ENCODE measurements at regions not wholly inside any gene's neighbourhood (a gene's known extent, or its start where the extent isn't known, plus 50 kb on each side); places are given as distances from the start of the nearest gene placed in this dataset.

DNA sequence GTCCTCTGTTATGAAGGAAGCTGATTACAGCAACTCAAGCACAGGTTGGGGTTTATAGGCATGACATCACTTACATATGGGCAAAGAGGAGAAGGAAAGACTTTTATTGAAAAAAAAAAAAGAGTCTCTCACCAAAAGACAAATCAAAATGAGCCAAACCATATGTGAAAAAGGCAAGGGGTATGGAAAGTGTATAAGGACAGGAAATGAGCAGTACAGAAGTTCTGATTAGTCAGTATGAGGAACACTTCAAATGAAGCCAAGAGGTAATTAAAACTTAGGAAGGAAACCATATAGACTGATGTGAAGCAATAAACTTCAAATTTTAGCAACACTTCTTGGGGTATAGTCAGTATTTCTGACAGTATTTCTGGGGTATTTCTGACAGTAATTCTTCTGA, 1372.6 kb downstream of the CDH11 start:
- Histone ChIP-seq H3K79me2 (no peaks in the 10 kb centered on the region), H3K27me3 (no peaks in the 10 kb centered on the region), H4K20me1 (ENCODE audit: insufficient read depth, poor library complexity, severe bottlenecking) (no peaks in the 10 kb centered on the region), H3K27ac (no peak overlapping the region), H3K9me3 (ENCODE audit: low read depth) (no peaks in the 10 kb centered on the region), H3K4me3 (no peak overlapping the region), H2AFZ (no peak overlapping the region), H3K4me1 (ENCODE audit: insufficient read depth) (no peaks in the 10 kb centered on the region), H3K36me3 (replicated peaks; ENCODE audit: insufficient read depth, low read depth) (no peaks in the 10 kb centered on the region), H3K4me2 (no peak overlapping the region), H3K9me2 (replicated peaks; ENCODE audit: insufficient read depth) (no peaks in the 10 kb centered on the region)
- TF ChIP-seq EZH2phosphoT487 (IDR thresholded peaks at IDR 0.05; ENCODE audit: low read depth, severe bottlenecking, unreplicated experiment) (no peak), EZH2 (IDR thresholded peaks at IDR 0.05; ENCODE audit: borderline replicate concordance) (no peak)
- TF ChIP-seq, protein P1, sequence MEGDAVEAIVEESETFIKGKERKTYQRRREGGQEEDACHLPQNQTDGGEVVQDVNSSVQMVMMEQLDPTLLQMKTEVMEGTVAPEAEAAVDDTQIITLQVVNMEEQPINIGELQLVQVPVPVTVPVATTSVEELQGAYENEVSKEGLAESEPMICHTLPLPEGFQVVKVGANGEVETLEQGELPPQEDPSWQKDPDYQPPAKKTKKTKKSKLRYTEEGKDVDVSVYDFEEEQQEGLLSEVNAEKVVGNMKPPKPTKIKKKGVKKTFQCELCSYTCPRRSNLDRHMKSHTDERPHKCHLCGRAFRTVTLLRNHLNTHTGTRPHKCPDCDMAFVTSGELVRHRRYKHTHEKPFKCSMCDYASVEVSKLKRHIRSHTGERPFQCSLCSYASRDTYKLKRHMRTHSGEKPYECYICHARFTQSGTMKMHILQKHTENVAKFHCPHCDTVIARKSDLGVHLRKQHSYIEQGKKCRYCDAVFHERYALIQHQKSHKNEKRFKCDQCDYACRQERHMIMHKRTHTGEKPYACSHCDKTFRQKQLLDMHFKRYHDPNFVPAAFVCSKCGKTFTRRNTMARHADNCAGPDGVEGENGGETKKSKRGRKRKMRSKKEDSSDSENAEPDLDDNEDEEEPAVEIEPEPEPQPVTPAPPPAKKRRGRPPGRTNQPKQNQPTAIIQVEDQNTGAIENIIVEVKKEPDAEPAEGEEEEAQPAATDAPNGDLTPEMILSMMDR (IDR thresholded peaks at IDR 0.05; ENCODE audit: poor library complexity): no peak
- no peak for DNase-seq (ENCODE audit: low spot score)

DNA sequence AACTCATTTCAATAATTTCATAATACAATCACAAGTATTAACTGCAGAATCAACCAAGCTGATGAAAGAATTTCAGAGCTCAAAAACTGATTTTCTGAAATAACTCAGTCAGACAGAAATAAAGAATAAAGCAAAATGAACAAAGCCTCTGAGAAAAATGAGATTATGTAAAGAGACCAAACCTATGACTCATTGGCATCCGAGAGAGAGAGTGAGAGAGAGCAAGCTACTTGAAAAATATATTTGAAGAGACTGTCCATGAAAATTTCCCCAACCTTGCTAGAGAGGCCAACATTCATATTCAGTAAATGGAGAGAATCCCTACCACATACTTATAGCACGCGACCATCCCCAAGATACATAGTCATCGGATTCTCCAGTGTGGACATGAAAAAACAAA, 1376.4 kb downstream of the CDH11 start:
- DNase-seq (ENCODE audit: low spot score): no peak
- Histone ChIP-seq H3K9me2 (replicated peaks; ENCODE audit: insufficient read depth) (no peaks in the 10 kb centered on the region), H3K9me3 (ENCODE audit: low read depth) (no peaks in the 10 kb centered on the region), H3K79me2 (no peaks in the 10 kb centered on the region), H3K27ac (no peak overlapping the region), H3K4me3 (no peak overlapping the region), H4K20me1 (ENCODE audit: insufficient read depth, poor library complexity, severe bottlenecking) (no peaks in the 10 kb centered on the region), H3K4me1 (ENCODE audit: insufficient read depth) (no peaks in the 10 kb centered on the region), H2AFZ (no peak overlapping the region), H3K36me3 (replicated peaks; ENCODE audit: insufficient read depth, low read depth) (no peaks in the 10 kb centered on the region), H3K27me3 (no peaks in the 10 kb centered on the region), H3K4me2 (no peak overlapping the region)
- WGBS (ENCODE audit: low lambda C conversion rate, missing lambda C conversion rate): 94% methylated on average over 4 of the region's 4 CpGs
- TF ChIP-seq, protein P1 (IDR thresholded peaks at IDR 0.05; ENCODE audit: poor library complexity): no peak
- no peak for TF ChIP-seq EZH2 (IDR thresholded peaks at IDR 0.05; ENCODE audit: borderline replicate concordance)

DNA sequence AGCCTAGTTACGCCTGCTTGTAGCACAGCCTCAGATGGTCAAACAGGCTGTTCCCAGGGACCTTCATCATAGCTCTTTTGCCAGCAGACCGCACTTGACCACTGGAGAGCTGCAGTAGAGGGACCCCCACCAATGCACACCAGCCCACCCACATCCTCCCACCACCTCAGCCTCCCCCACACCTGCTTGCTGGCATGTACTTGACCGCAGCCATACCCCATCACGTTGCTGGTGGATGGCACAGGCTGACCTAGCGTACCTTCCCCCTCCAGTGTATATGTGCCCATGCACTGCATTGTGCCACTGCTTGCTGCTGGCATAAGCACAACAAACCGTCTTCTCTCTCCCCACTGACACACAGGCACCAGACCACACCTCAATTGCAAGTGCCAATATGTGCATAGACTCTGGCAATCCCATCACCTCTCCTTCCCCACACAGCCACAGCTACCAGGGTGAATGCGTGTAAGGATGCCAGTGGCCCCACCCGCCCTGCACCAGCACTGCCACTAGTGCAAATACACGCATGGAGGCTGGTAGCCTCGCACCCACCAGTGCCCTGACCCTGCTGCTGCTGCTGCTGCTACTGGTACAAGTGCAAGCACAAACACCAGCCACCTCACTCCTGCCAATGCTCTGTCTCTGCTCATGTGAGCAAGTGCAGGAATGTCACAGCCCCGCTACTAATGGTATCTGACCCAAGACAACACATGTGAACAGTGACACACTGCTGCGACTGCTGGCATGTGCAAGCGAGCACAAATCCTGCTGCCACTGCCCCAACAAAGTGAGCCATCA, 1377.6 kb downstream of the CDH11 start:
- no peak overlapping the region for H2AFZ ChIP-seq
- H3K4me3 ChIP-seq: no peak overlapping the region
- no peaks in the 10 kb centered on the region for H3K36me3 ChIP-seq (replicated peaks; ENCODE audit: insufficient read depth, low read depth)
- no peaks in the 10 kb centered on the region for H3K79me2 ChIP-seq
- no peaks in the 10 kb centered on the region for H3K4me1 ChIP-seq (ENCODE audit: insufficient read depth)
- no peak for TF ChIP-seq EZH2 (IDR thresholded peaks at IDR 0.05; ENCODE audit: borderline replicate concordance)
- WGBS (ENCODE audit: low lambda C conversion rate, missing lambda C conversion rate): 94% methylated on average over 13 of the region's 13 CpGs
- no peaks in the 10 kb centered on the region for H3K27me3 ChIP-seq
- H4K20me1 ChIP-seq (ENCODE audit: insufficient read depth, poor library complexity, severe bottlenecking): no peaks in the 10 kb centered on the region
- H3K9me2 ChIP-seq (replicated peaks; ENCODE audit: insufficient read depth): no peaks in the 10 kb centered on the region
- H3K9me3 ChIP-seq (ENCODE audit: low read depth): no peaks in the 10 kb centered on the region
- no peak overlapping the region for H3K4me2 ChIP-seq
- DNase-seq (ENCODE audit: low spot score): no peak
- H3K27ac ChIP-seq: no peak overlapping the region

DNA sequence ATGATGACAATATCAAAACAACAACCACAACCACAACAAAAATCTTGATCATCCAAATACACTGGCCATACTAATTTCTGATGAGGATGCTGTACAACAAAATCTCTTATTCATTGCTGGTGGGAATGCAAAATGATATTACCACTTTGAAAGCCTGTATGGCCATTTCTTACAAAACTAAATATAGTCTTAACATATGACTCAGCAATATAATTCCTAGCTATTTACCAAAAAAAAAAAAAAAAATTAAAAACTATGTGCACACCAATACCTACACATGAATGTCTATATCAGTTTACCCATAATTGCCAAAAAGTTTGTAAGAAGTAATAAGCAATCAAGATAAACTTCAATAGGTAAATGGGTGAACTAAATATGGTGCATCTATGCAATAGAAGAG, 1379.7 kb downstream of the CDH11 start:
- Histone ChIP-seq H4K20me1 (ENCODE audit: insufficient read depth, poor library complexity, severe bottlenecking) (no peaks in the 10 kb centered on the region), H2AFZ (no peak overlapping the region), H3K4me3 (no peak overlapping the region), H3K27me3 (no peaks in the 10 kb centered on the region), H3K4me1 (ENCODE audit: insufficient read depth) (no peaks in the 10 kb centered on the region), H3K27ac (no peak overlapping the region), H3K9me2 (replicated peaks; ENCODE audit: insufficient read depth) (no peaks in the 10 kb centered on the region), H3K36me3 (replicated peaks; ENCODE audit: insufficient read depth, low read depth) (no peaks in the 10 kb centered on the region), H3K79me2 (no peaks in the 10 kb centered on the region), H3K9me3 (ENCODE audit: low read depth) (no peaks in the 10 kb centered on the region), H3K4me2 (no peak overlapping the region)
- TF ChIP-seq EZH2 (IDR thresholded peaks at IDR 0.05; ENCODE audit: borderline replicate concordance): no peak
- TF ChIP-seq, protein P1 (IDR thresholded peaks at IDR 0.05; ENCODE audit: poor library complexity): no peak
- no peak for TF ChIP-seq EZH2phosphoT487 (IDR thresholded peaks at IDR 0.05; ENCODE audit: low read depth, severe bottlenecking, unreplicated experiment)
- no peak for DNase-seq (ENCODE audit: low spot score)
